ENCODE measurements at regions not wholly inside any gene's neighbourhood (a gene's known extent, or its start where the extent isn't known, plus 50 kb on each side); places are given as distances from the start of the nearest gene placed in this dataset.
"Not testable (repeated sequence)": the region's sequence is repeated elsewhere in the genome, so short reads cannot be mapped to it uniquely, and the experiment has no call there.

DNA sequence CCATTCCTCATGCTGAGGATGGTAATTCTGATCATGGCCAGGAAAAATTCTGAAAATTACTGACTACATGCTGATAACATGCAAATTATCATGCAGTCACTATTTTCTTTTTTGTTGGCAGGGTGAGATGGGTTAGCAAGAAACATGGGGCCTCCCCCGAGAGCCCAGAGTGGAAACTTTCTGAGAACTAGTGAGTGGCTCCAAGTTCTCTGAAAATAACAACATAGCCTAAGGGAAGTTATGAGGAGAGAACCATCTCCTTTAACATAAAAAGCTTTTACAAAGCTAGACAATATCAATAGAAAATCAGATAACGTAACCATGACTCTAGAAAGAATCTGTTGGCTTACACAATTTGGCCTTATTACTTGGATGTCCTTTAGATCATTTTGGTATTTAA lies 254.2 kb downstream of the PLOD2 start:
- no peak overlapping the region for H2BK12ac ChIP-seq (ENCODE audit: low read length in 2 of 2)
- no peak overlapping the region for H3K4me3 ChIP-seq (ENCODE audit: insufficient read depth in 1 of 2, low read depth in 1 of 2, low read length in 2 of 2)
- no peak overlapping the region for H4K91ac ChIP-seq (ENCODE audit: low read length)
- H2AK5ac ChIP-seq (ENCODE audit: low read length, severe bottlenecking) = no peak overlapping the region
- no peak overlapping the region for H3K14ac ChIP-seq (ENCODE audit: low read length in 2 of 2)
- peaks cover 4% of the 10 kb centered on the region for H3K4me1 ChIP-seq (ENCODE audit: control insufficient read depth, insufficient read depth, low read depth, low read length)
- H3K79me1 ChIP-seq (replicated peaks; ENCODE audit: low read length, poor library complexity, severe bottlenecking) = no peaks in the 10 kb centered on the region
- H2BK5ac ChIP-seq (ENCODE audit: low read depth, low read length, poor library complexity, severe bottlenecking) = no peak overlapping the region
- H3K36me3 ChIP-seq (ENCODE audit: control insufficient read depth in 1 of 2, insufficient read depth in 2 of 2, low read depth in 1 of 2, low read length in 2 of 2) = no peaks in the 10 kb centered on the region
- no peak overlapping the region for H3K23ac ChIP-seq (ENCODE audit: low read length in 2 of 2)
- H3K27ac ChIP-seq (ENCODE audit: low read length, poor library complexity, severe bottlenecking) = no peak overlapping the region
- H2BK120ac ChIP-seq (ENCODE audit: low read depth, low read length) = no peak overlapping the region
- H2BK15ac ChIP-seq (ENCODE audit: low read depth, poor library complexity, severe bottlenecking) = no peak overlapping the region
- no peak overlapping the region for H3K4me2 ChIP-seq (ENCODE audit: low read length, poor library complexity, severe bottlenecking)
- H3K9ac ChIP-seq (ENCODE audit: low read length) = no peak overlapping the region
- H3K4ac ChIP-seq (ENCODE audit: low read depth in 1 of 2, low read length in 2 of 2) = no peak overlapping the region
- no peaks in the 10 kb centered on the region for H3K9me3 ChIP-seq (ENCODE audit: control insufficient read depth, low read length)
- no peak overlapping the region for H2AFZ ChIP-seq (ENCODE audit: low read depth, low read length)
- no peaks in the 10 kb centered on the region for H3K27me3 ChIP-seq (ENCODE audit: control insufficient read depth in 1 of 2, insufficient read depth in 1 of 2, low read length in 2 of 2)
- DNase-seq = no peak
- H3K18ac ChIP-seq (ENCODE audit: low read depth in 1 of 2, low read length in 2 of 2) = no peak overlapping the region
- H4K8ac ChIP-seq (ENCODE audit: low read length) = no peak overlapping the region
- WGBS = 100% methylated on average over 1 of the region's 2 CpGs

GRCh38 chr3:145911016-145911415 lies 250.0 kb downstream of the PLOD2 start:
- Histone ChIP-seq H3K27ac (ENCODE audit: low read length, poor library complexity, severe bottlenecking) (no peak overlapping the region), H3K79me1 (replicated peaks; ENCODE audit: low read length, poor library complexity, severe bottlenecking) (no peaks in the 10 kb centered on the region)

DNA sequence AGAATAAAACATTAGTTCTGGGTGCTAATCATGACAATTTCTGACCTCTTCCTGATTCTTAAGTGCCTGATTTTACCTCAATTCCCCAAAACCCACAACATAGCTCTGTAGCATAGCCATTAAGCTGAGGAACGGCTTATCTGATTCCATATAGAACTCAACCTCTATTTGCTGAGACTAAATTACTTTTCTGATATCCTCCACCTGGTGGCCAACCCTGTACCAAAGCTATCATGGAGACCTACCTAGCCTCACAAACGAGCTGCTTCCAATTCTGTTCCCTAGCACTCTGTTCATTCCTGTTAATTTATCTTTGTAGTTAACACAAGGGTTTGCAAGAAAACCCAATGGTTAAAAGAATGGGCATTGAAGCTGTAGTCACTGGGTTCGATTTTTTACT lies 245.2 kb downstream of the PLOD2 start:
- Histone ChIP-seq H3K79me1 (replicated peaks; ENCODE audit: low read length, poor library complexity, severe bottlenecking) (no peaks in the 10 kb centered on the region), H4K8ac (ENCODE audit: low read length) (no peak overlapping the region), H2BK12ac (ENCODE audit: low read length in 2 of 2) (no peak overlapping the region), H3K4me3 (ENCODE audit: insufficient read depth in 1 of 2, low read depth in 1 of 2, low read length in 2 of 2) (no peak overlapping the region), H2BK15ac (ENCODE audit: low read depth, poor library complexity, severe bottlenecking) (no peak overlapping the region), H3K23ac (ENCODE audit: low read length in 2 of 2) (no peak overlapping the region), H3K27me3 (ENCODE audit: control insufficient read depth in 1 of 2, insufficient read depth in 1 of 2, low read length in 2 of 2) (no peaks in the 10 kb centered on the region), H2AK5ac (ENCODE audit: low read length, severe bottlenecking) (no peak overlapping the region), H3K36me3 (ENCODE audit: control insufficient read depth in 1 of 2, insufficient read depth in 2 of 2, low read depth in 1 of 2, low read length in 2 of 2) (no peaks in the 10 kb centered on the region), H2BK5ac (ENCODE audit: low read depth, low read length, poor library complexity, severe bottlenecking) (no peak overlapping the region), H2AFZ (ENCODE audit: low read depth, low read length) (no peak overlapping the region), H3K4ac (ENCODE audit: low read depth in 1 of 2, low read length in 2 of 2) (no peak overlapping the region), H3K27ac (ENCODE audit: low read length, poor library complexity, severe bottlenecking) (no peak overlapping the region), H3K14ac (ENCODE audit: low read length in 2 of 2) (no peak overlapping the region), H2BK120ac (ENCODE audit: low read depth, low read length) (no peak overlapping the region), H3K9ac (ENCODE audit: low read length) (no peak overlapping the region), H3K9me3 (ENCODE audit: control insufficient read depth, low read length) (no peaks in the 10 kb centered on the region), H3K18ac (ENCODE audit: low read depth in 1 of 2, low read length in 2 of 2) (no peak overlapping the region), H3K4me1 (ENCODE audit: control insufficient read depth, insufficient read depth, low read depth, low read length) (no peaks in the 10 kb centered on the region), H3K4me2 (ENCODE audit: low read length, poor library complexity, severe bottlenecking) (no peak overlapping the region), H4K91ac (ENCODE audit: low read length) (no peak overlapping the region)
- WGBS = 66% methylated on average over 2 of the region's 3 CpGs
- no peak for DNase-seq

More at GRCh38 chr3:145911016-145911415, 250.0 kb downstream of the PLOD2 start:
- Histone ChIP-seq H3K23ac (ENCODE audit: low read length in 2 of 2) (no peak overlapping the region), H3K18ac (ENCODE audit: low read depth in 1 of 2, low read length in 2 of 2) (no peak overlapping the region), H3K36me3 (ENCODE audit: control insufficient read depth in 1 of 2, insufficient read depth in 2 of 2, low read depth in 1 of 2, low read length in 2 of 2) (no peaks in the 10 kb centered on the region), H3K9ac (ENCODE audit: low read length) (no peak overlapping the region), H3K4ac (ENCODE audit: low read depth in 1 of 2, low read length in 2 of 2) (no peak overlapping the region), H2BK12ac (ENCODE audit: low read length in 2 of 2) (no peak overlapping the region), H3K9me3 (ENCODE audit: control insufficient read depth, low read length) (no peaks in the 10 kb centered on the region), H4K91ac (ENCODE audit: low read length) (no peak overlapping the region), H4K8ac (ENCODE audit: low read length) (no peak overlapping the region), H2AFZ (ENCODE audit: low read depth, low read length) (no peak overlapping the region), H3K27me3 (ENCODE audit: control insufficient read depth in 1 of 2, insufficient read depth in 1 of 2, low read length in 2 of 2) (no peaks in the 10 kb centered on the region), H3K4me2 (ENCODE audit: low read length, poor library complexity, severe bottlenecking) (no peak overlapping the region), H2BK15ac (ENCODE audit: low read depth, poor library complexity, severe bottlenecking) (no peak overlapping the region), H2BK120ac (ENCODE audit: low read depth, low read length) (no peak overlapping the region), H2AK5ac (ENCODE audit: low read length, severe bottlenecking) (no peak overlapping the region), H3K14ac (ENCODE audit: low read length in 2 of 2) (no peak overlapping the region), H2BK5ac (ENCODE audit: low read depth, low read length, poor library complexity, severe bottlenecking) (no peak overlapping the region), H3K4me1 (ENCODE audit: control insufficient read depth, insufficient read depth, low read depth, low read length) (no peaks in the 10 kb centered on the region), H3K4me3 (ENCODE audit: insufficient read depth in 1 of 2, low read depth in 1 of 2, low read length in 2 of 2) (no peak overlapping the region)
- no peak for DNase-seq
- WGBS = no CpG with 5 or more reads among the region's 2 CpGs

- H3K4me1 ChIP-seq (ENCODE audit: control insufficient read depth, insufficient read depth, low read depth, low read length); DNase-seq; H3K18ac ChIP-seq (ENCODE audit: low read depth in 1 of 2, low read length in 2 of 2); H2BK120ac ChIP-seq (ENCODE audit: low read depth, low read length); H3K27me3 ChIP-seq (ENCODE audit: control insufficient read depth in 1 of 2, insufficient read depth in 1 of 2, low read length in 2 of 2); H3K9me3 ChIP-seq (ENCODE audit: control insufficient read depth, low read length); H3K14ac ChIP-seq (ENCODE audit: low read length in 2 of 2); H2BK5ac ChIP-seq (ENCODE audit: low read depth, low read length, poor library complexity, severe bottlenecking); H3K79me1 ChIP-seq (replicated peaks; ENCODE audit: low read length, poor library complexity, severe bottlenecking); H3K9ac ChIP-seq (ENCODE audit: low read length); H3K23ac ChIP-seq (ENCODE audit: low read length in 2 of 2); H2BK12ac ChIP-seq (ENCODE audit: low read length in 2 of 2); H3K4me2 ChIP-seq (ENCODE audit: low read length, poor library complexity, severe bottlenecking); H3K27ac ChIP-seq (ENCODE audit: low read length, poor library complexity, severe bottlenecking); H2AK5ac ChIP-seq (ENCODE audit: low read length, severe bottlenecking); H3K36me3 ChIP-seq (ENCODE audit: control insufficient read depth in 1 of 2, insufficient read depth in 2 of 2, low read depth in 1 of 2, low read length in 2 of 2); H2BK15ac ChIP-seq (ENCODE audit: low read depth, poor library complexity, severe bottlenecking); H4K91ac ChIP-seq (ENCODE audit: low read length); H3K4me3 ChIP-seq (ENCODE audit: insufficient read depth in 1 of 2, low read depth in 1 of 2, low read length in 2 of 2); H2AFZ ChIP-seq (ENCODE audit: low read depth, low read length); H3K4ac ChIP-seq (ENCODE audit: low read depth in 1 of 2, low read length in 2 of 2); H4K8ac ChIP-seq (ENCODE audit: low read length): not testable (repeated sequence)
- WGBS = 90% methylated on average over 10 of the region's 21 CpGs
Measured at GRCh38 chr3:145927736-145928135, 233.2 kb downstream of the PLOD2 start.
